ENCODE measurements at regions not wholly inside any gene's neighbourhood (a gene's known extent, or its start where the extent isn't known, plus 50 kb on each side); places are given as distances from the start of the nearest gene placed in this dataset.

- TF ChIP-seq POLR2A (IDR thresholded peaks at IDR 0.05) (no peak), POLR2AphosphoS5 (IDR thresholded peaks at IDR 0.05) (no peak)
- TF ChIP-seq, protein P1, sequence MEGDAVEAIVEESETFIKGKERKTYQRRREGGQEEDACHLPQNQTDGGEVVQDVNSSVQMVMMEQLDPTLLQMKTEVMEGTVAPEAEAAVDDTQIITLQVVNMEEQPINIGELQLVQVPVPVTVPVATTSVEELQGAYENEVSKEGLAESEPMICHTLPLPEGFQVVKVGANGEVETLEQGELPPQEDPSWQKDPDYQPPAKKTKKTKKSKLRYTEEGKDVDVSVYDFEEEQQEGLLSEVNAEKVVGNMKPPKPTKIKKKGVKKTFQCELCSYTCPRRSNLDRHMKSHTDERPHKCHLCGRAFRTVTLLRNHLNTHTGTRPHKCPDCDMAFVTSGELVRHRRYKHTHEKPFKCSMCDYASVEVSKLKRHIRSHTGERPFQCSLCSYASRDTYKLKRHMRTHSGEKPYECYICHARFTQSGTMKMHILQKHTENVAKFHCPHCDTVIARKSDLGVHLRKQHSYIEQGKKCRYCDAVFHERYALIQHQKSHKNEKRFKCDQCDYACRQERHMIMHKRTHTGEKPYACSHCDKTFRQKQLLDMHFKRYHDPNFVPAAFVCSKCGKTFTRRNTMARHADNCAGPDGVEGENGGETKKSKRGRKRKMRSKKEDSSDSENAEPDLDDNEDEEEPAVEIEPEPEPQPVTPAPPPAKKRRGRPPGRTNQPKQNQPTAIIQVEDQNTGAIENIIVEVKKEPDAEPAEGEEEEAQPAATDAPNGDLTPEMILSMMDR (IDR thresholded peaks at IDR 0.05 in 8 of 11, conservative IDR thresholded peaks at IDR 0.05 in 3 of 11), result no peak
Observed at GRCh38 chr4:157572284-157572683, 351.8 kb downstream of the GRIA2 start.

Data from spleen (tissue), 7 donors.